ENCODE measurements at regions not wholly inside any gene's neighbourhood (a gene's known extent, or its start where the extent isn't known, plus 50 kb on each side); places are given as distances from the start of the nearest gene placed in this dataset.

GRCh38 chr15:62740141-62741004 lies 302.2 kb upstream of the TPM1 start:
- no peak for DNase-seq (ENCODE audit: low read depth in 2 of 2)

- no peak for DNase-seq (ENCODE audit: low read depth in 2 of 2)
These were observed 301.4 kb upstream of the TPM1 start for GRCh38 chr15:62741106-62741505.

DNA sequence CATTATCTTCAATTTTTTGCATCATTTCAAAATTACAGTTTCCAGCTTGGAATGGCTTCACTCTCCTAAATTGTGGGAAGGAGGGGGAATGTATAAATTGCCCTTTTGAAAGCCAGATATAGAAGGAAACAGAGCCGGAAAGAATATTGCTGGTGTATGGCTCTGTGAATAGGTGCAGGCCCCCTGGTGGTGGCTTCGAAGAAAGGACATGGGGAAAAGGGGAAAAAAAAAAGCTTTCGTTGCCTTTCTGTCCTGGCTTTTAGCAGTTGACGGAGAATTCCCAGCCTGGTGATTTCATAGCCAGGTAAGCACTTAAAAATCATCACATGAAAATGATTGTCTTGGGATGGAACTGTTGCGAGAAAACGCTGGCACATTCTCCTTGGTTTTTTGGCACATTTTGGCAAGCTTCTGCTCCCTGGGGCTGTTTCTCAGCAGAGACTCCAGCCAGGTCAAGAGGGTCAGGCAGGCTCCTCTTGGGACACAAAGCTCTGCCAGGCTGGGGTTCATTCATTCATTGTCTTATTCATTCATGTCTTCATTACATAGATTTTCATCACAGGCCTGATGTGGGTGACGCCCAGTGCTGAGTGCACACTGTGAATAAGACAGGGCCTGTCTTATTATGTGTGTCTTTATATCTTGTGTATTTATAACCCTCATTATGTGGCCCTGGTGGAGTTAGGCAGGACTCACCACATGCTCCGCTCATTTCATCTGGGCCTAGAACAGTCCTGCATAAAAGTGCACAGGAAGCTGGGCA lies 300.0 kb upstream of the TPM1 start:
- peak; percentile 8 to 15 for DNase-seq (ENCODE audit: low read depth in 2 of 2)

DNA sequence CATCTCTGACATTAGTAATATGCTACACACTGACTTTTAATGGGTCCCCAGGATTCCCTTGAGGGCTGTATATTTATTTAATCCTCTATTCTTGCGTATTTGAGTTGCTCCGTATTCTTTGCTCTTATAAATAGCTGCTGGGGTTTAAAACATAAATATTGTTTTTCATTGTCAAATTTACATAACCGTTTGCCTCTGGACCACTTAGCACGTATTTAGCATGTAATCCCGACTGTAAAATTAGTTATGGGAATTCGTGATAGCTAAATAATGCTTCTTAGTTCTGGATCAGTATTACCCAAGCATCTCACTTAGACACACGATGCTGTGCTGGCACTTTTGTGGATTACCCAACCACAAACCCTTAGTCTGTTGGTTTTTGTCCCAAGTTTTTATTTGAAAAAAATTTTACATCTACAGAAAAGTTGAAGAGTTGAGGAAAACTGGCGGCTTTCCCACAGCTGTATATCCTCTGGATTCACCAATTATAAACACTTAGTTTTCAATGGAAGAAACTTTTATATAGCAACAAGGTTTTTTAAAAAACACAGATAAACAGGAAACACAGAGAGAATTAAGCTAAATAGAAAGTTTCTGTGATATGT lies 296.8 kb upstream of the TPM1 start:
- no peak for DNase-seq (ENCODE audit: low read depth in 2 of 2)

GRCh38 chr15:62748196-62748595 lies 294.4 kb upstream of the TPM1 start:
- DNase-seq (ENCODE audit: low read depth in 2 of 2): no peak

- no peak for DNase-seq (ENCODE audit: low read depth in 2 of 2)
These were observed 293.3 kb upstream of the TPM1 start for GRCh38 chr15:62749036-62749815.

DNA sequence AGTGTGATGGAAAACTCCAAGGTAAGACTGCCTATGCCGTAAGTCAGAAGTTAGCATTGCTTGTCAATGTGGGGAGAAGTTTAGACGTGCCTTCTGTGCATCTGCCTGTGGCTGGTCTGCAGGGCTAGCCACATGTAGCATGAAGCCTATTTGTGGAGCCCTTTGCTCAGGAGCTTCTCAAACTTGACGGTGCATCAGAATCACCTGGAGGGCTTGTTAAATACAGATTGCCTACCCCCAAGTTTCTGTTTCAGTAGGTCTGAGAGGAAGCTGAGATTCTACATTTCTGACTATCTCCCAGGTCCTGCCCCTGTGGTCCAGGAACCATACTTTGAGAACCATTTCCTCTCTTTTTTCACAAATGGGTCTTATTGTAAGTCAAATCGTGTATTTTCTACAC lies 292.1 kb upstream of the TPM1 start:
- no peak for DNase-seq (ENCODE audit: low read depth in 2 of 2)

- DNase-seq (ENCODE audit: low read depth in 2 of 2): no peak
These were observed 289.7 kb upstream of the TPM1 start for GRCh38 chr15:62752657-62753517.

- DNase-seq (ENCODE audit: low read depth in 2 of 2): no peak
These were observed 288.9 kb upstream of the TPM1 start for GRCh38 chr15:62753518-62754221.

- DNase-seq (ENCODE audit: low read depth in 2 of 2): no peak
These were observed 286.1 kb upstream of the TPM1 start for GRCh38 chr15:62756326-62756994.

GRCh38 chr15:62756995-62757360 lies 285.6 kb upstream of the TPM1 start:
- DNase-seq (ENCODE audit: low read depth in 2 of 2): no peak

DNA sequence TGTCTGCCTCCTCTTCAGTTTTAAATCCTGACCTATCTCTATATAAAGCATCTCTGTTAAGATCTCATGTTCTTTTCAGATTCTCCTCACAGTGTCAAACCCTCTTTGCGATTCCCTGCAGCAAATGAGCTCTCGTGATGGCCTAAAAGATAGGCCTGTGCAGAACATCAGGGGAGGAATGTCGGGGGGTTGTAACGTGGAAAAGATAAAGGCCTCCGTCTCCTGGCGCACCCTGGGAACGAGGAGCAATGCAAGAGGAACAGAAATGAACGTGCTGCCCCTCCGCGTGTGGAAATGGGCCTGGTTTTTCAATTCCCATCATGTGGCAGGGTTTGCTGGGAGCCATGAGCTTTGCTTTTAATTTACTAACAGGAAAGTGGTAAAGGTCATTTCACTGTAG lies 285.0 kb upstream of the TPM1 start:
- DNase-seq (ENCODE audit: low read depth in 2 of 2): no peak

GRCh38 chr15:62758126-62758951 lies 284.2 kb upstream of the TPM1 start:
- DNase-seq (ENCODE audit: low read depth in 2 of 2): no peak

GRCh38 chr15:62758952-62759349 lies 283.6 kb upstream of the TPM1 start:
- no peak for DNase-seq (ENCODE audit: low read depth in 2 of 2)

DNA sequence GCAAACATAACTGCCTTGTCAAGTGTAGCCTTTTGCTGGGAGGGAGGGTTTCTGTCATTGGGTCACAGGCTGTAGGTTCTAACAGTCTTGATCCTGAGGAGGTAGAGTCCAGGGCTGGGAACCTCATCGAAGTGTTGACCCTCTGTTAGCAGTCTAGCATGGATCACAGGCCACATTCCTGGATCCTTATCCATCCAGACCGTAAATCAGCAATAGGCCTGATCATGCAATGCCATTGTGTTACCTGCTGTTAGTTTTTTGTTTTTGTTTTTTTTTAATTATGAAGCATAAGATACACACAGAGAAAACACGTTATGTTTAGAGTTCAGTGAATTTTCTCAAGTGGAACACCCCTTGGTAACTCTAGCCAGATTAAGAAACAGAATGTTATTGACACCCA lies 282.0 kb upstream of the TPM1 start:
- no peak for DNase-seq (ENCODE audit: low read depth in 2 of 2)

DNA sequence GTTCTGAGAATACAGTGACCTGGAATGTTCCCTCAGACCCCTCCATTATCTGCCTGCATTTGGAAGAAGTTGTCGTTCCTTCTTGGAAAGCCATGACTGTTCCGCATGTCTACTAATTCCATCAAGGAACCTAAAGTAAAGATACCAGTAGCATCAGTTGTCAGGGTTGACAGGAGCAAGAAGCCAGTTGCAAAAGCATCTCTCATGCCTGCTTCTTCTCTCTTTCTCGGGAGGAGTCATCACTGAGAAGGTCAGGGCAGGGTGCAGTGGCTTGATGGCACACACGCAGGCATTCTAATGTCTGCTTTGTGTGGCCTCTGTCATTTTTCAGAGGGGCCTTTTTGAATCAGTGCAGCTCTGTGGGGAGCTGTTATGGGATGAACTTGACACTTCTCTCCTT lies 276.6 kb upstream of the TPM1 start:
- DNase-seq (ENCODE audit: low read depth in 2 of 2): no peak

- no peak for DNase-seq (ENCODE audit: low read depth in 2 of 2)
These were observed 275.9 kb upstream of the TPM1 start for GRCh38 chr15:62766599-62766998.

DNA sequence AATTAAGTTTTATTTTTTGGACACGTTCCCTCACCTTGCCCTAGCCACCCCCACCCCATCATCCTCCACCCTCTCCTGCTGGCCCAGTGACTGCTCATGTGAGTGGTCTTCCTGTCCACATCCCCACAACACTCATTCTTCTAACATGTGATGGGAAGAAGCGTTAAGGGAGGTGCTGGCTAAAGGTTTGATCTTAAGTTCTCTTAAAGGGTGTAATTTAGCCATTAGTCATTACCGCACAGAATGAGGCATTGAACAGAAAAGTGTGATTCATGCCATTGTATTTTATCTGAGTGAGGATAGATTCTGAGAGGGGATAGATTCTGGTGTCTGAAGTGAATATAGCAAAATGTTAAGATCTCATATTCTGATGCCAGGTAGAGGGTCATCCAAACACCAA lies 272.9 kb upstream of the TPM1 start:
- no peak for DNase-seq (ENCODE audit: low read depth in 2 of 2)

DNA sequence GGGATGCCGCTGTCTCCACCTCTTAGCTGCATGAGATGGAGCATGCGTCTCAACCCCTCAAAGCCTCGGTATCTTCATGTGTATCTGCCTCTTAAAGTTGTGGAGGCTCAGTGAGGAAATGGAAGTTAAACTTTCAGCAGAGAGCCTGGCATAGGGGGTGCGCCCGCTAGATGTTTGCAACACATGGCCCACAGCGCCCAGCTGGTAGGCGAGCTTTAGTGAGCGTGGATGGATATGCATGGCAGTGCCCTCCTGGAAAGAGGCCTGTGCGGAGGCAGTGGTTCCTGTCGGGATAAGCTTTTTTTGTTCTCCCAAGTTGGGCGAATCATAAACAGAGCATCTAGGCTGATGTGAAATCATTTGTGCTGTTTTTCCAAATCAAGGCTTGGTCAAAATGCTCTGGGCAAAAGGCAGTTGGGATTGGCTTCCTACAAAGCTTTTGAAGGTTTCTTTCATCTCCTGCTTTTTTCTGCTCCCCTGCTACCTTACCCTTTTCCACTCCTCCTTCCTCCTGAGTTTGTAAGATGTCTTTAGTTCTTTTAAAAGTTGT lies 272.4 kb upstream of the TPM1 start:
- no peak for DNase-seq (ENCODE audit: low read depth in 2 of 2)
